ENCODE measurements at regions not wholly inside any gene's neighbourhood (a gene's known extent, or its start where the extent isn't known, plus 50 kb on each side); places are given as distances from the start of the nearest gene placed in this dataset.

DNA sequence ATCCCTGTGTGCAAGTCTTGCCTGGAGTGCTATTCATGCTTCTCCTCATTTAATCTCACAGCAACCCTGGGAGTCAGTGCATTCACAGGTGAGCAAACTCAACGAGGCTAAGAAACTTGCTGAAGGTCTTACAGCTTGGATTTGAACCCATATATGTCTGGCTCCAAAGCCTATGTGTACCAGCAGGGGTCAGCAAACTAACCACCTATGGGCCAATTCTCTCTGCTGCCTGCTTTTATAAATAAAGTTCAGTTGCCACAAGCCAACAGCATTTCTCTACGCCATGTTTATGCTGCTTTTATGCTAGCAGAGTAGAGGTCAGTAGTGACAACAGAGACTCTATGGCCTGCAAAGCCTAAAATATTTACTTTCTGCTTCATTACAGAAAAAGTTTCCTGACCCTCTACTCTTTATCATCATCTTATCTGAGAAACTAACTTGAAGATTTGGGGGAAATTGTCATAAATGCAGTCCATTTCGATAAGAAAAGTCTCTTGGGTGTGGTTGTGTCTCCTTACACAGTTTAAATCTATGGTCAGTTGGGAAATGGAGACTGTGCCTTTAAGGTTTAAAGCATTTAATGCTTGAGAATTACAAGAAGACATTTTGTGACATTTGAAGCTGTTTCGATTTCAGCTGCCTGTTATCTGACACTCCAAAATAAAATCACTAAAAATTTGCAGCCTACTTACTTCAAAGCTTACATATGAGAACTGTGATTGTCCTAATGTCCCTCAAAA is 137.7 kb downstream of the PRELID2 start (continued):
- TF ChIP-seq, protein P1, sequence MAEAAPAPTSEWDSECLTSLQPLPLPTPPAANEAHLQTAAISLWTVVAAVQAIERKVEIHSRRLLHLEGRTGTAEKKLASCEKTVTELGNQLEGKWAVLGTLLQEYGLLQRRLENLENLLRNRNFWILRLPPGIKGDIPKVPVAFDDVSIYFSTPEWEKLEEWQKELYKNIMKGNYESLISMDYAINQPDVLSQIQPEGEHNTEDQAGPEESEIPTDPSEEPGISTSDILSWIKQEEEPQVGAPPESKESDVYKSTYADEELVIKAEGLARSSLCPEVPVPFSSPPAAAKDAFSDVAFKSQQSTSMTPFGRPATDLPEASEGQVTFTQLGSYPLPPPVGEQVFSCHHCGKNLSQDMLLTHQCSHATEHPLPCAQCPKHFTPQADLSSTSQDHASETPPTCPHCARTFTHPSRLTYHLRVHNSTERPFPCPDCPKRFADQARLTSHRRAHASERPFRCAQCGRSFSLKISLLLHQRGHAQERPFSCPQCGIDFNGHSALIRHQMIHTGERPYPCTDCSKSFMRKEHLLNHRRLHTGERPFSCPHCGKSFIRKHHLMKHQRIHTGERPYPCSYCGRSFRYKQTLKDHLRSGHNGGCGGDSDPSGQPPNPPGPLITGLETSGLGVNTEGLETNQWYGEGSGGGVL (CRISPR knock-in tag; IDR thresholded peaks at IDR 0.05): no peak
- no peak for TF ChIP-seq ILK (tag; IDR thresholded peaks at IDR 0.05; ENCODE audit: borderline replicate concordance, low read depth)
- TF ChIP-seq, protein P2, sequence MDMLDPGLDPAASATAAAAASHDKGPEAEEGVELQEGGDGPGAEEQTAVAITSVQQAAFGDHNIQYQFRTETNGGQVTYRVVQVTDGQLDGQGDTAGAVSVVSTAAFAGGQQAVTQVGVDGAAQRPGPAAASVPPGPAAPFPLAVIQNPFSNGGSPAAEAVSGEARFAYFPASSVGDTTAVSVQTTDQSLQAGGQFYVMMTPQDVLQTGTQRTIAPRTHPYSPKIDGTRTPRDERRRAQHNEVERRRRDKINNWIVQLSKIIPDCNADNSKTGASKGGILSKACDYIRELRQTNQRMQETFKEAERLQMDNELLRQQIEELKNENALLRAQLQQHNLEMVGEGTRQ (CRISPR knock-in tag; IDR thresholded peaks at IDR 0.05): no peak
- no peak for TF ChIP-seq RBFOX2 (IDR thresholded peaks at IDR 0.05; ENCODE audit: low read depth, low read length)
- TF ChIP-seq NR2C1 (IDR thresholded peaks at IDR 0.05): no peak
- peak; percentile 40; the same call in 1 of the 2 replicates for TF ChIP-seq NR2C1 (tag; IDR thresholded peaks at IDR 0.05)
- TF ChIP-seq ESRRA (IDR thresholded peaks at IDR 0.05; ENCODE audit: borderline replicate concordance, low read depth): peak; percentile 50; the same call in 1 of the 2 replicates
- no peak for TF ChIP-seq NBN (IDR thresholded peaks at IDR 0.05; ENCODE audit: low read depth)
- TF ChIP-seq, protein P3, sequence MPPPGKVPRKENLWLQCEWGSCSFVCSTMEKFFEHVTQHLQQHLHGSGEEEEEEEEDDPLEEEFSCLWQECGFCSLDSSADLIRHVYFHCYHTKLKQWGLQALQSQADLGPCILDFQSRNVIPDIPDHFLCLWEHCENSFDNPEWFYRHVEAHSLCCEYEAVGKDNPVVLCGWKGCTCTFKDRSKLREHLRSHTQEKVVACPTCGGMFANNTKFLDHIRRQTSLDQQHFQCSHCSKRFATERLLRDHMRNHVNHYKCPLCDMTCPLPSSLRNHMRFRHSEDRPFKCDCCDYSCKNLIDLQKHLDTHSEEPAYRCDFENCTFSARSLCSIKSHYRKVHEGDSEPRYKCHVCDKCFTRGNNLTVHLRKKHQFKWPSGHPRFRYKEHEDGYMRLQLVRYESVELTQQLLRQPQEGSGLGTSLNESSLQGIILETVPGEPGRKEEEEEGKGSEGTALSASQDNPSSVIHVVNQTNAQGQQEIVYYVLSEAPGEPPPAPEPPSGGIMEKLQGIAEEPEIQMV (tag; conservative IDR thresholded peaks at IDR 0.05; ENCODE audit: low read depth): no peak
- TF ChIP-seq CBFA2T3 (IDR thresholded peaks at IDR 0.05): no peak
- TF ChIP-seq BRD9 (IDR thresholded peaks at IDR 0.05; ENCODE audit: low read depth, partially characterized antibody): no peak
- TF ChIP-seq EGR1 (conservative IDR thresholded peaks at IDR 0.05): no peak
- TF ChIP-seq ZNF146 (CRISPR knock-in tag; IDR thresholded peaks at IDR 0.05; ENCODE audit: unreplicated experiment): no peak
- TF ChIP-seq PURB (CRISPR knock-in tag; IDR thresholded peaks at IDR 0.05; ENCODE audit: low read depth): no peak
- no peak for TF ChIP-seq RHOXF2B (CRISPR knock-in tag; conservative IDR thresholded peaks at IDR 0.05)
- no peak for TF ChIP-seq EZH2 (IDR thresholded peaks at IDR 0.05; ENCODE audit: borderline replicate concordance, low read depth, low read length)
- no peak for TF ChIP-seq HNRNPK (IDR thresholded peaks at IDR 0.05; ENCODE audit: low read depth, low read length, poor library complexity, severe bottlenecking)
- no peak for TF ChIP-seq SRSF1 (IDR thresholded peaks at IDR 0.05; ENCODE audit: low read depth, low read length)
- TF ChIP-seq LCOR (CRISPR knock-in tag; IDR thresholded peaks at IDR 0.05): 0 out of 2 replicates have a peak, but pooled peaks have one; percentile 23
- TF ChIP-seq, protein P4, sequence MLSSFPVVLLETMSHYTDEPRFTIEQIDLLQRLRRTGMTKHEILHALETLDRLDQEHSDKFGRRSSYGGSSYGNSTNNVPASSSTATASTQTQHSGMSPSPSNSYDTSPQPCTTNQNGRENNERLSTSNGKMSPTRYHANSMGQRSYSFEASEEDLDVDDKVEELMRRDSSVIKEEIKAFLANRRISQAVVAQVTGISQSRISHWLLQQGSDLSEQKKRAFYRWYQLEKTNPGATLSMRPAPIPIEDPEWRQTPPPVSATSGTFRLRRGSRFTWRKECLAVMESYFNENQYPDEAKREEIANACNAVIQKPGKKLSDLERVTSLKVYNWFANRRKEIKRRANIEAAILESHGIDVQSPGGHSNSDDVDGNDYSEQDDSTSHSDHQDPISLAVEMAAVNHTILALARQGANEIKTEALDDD (IDR thresholded peaks at IDR 0.05): no peak
- TF ChIP-seq HNRNPL (IDR thresholded peaks at IDR 0.05; ENCODE audit: low read depth, low read length): no peak
- TF ChIP-seq CREB1 (IDR thresholded peaks at IDR 0.05): no peak
- no peak for TF ChIP-seq CREB1 (CRISPR knock-in tag; IDR thresholded peaks at IDR 0.05)
- no peak for TF ChIP-seq MXI1 (IDR thresholded peaks at IDR 0.05; ENCODE audit: low read depth, low read length)
- TF ChIP-seq HIVEP1 (CRISPR knock-in tag; IDR thresholded peaks at IDR 0.05): no peak

Data from K562 (cell line).